ENCODE measurements at regions not wholly inside any gene's neighbourhood (a gene's known extent, or its start where the extent isn't known, plus 50 kb on each side); places are given as distances from the start of the nearest gene placed in this dataset.
"Not testable (repeated sequence)": the region's sequence is repeated elsewhere in the genome, so short reads cannot be mapped to it uniquely, and the experiment has no call there.

GRCh38 chr6:145540741-145541140 lies 194.6 kb downstream of the EPM2A start:
- no peak for DNase-seq

- no peak for DNase-seq
Measured at GRCh38 chr6:145544041-145544440, 191.3 kb downstream of the EPM2A start.

- no peak for DNase-seq
Measured at GRCh38 chr6:145544514-145544913, 190.8 kb downstream of the EPM2A start.

- no peak for DNase-seq
Measured at GRCh38 chr6:145546265-145546664, 189.1 kb downstream of the EPM2A start.

- DNase-seq: no peak
Measured at GRCh38 chr6:145547594-145548335, 187.6 kb downstream of the EPM2A start.

GRCh38 chr6:145548933-145549648 lies 186.2 kb downstream of the EPM2A start:
- no peak for DNase-seq

- no peak for DNase-seq
Measured at GRCh38 chr6:145551164-145551563, 184.2 kb downstream of the EPM2A start.

- no peak for DNase-seq
Measured at GRCh38 chr6:145555084-145555483, 180.2 kb downstream of the EPM2A start.

- no peak for DNase-seq
Measured at GRCh38 chr6:145557474-145557873, 177.8 kb downstream of the EPM2A start.

- DNase-seq: no peak
Measured at GRCh38 chr6:145559836-145560235, 175.5 kb downstream of the EPM2A start.

- DNase-seq: no peak
Measured at GRCh38 chr6:145561095-145562072, 173.9 kb downstream of the EPM2A start.

- no peak for DNase-seq
Measured at GRCh38 chr6:145562771-145563615, 172.3 kb downstream of the EPM2A start.

- no peak for DNase-seq
Measured at GRCh38 chr6:145564553-145564952, 170.8 kb downstream of the EPM2A start.

- no peak for DNase-seq
Measured at GRCh38 chr6:145567684-145568252, 167.6 kb downstream of the EPM2A start.

- DNase-seq: no peak
Measured at GRCh38 chr6:145569140-145569539, 166.2 kb downstream of the EPM2A start.

GRCh38 chr6:145570336-145570735 lies 165.0 kb downstream of the EPM2A start:
- not testable (repeated sequence) for DNase-seq

- not testable (repeated sequence) for DNase-seq
Measured at GRCh38 chr6:145574269-145574668, 161.1 kb downstream of the EPM2A start.
